ENCODE measurements at regions not wholly inside any gene's neighbourhood (a gene's known extent, or its start where the extent isn't known, plus 50 kb on each side); places are given as distances from the start of the nearest gene placed in this dataset.
"Not testable (repeated sequence)": the region's sequence is repeated elsewhere in the genome, so short reads cannot be mapped to it uniquely, and the experiment has no call there.

- no peak for DNase-seq
Observed at GRCh38 chr2:16390561-16390960, 275.1 kb downstream of the CYRIA start.

DNA sequence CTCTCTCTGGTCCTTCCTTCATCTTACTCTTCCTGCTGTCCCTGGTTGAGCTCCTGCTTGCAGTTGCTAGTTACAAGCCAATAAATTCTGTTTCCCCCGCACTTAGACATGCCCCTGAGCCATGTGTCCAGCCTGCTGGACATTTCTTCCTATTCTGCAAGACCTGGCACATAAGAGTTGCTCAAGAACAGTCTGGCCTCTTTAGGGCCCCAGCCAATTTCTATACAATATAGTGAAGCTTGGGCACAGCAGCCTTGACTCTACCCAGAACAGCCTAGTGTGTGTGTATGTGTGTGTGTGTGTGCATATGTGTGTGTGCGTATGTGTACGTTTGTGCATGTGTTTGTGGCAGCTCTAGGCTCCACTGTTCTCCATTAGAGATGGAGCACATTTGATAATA lies 276.0 kb downstream of the CYRIA start:
- no peak for DNase-seq

DNA sequence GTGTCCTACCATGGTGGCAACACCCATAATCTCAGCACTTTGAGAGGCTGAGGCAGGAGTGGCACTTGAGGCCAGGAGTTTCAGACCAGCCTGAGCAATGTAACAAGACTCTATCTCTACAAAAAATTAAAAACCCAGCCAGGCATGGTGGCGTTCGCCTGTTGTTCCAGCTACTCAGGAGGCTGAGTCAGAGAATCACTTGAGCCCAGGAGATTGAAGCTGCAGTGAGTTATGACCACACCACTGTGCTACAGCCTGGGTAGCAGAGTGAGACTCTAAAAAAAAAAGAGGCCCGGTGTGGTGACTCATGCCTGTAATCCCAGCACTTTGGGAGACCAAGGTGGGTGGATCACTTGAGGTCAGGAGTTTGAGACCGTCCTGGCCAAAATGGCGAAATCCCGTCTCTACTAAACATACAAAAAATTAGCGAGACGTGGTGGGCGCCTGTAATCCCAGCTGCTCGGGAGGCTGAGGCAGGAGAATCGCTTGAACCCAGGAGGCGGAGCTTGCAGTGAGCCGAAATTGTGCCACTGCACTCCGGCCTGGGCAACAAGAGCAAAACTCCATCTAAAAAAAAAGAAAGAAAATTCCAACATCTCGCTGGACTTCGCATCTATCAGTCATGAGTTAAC lies 277.3 kb downstream of the CYRIA start:
- DNase-seq, result not testable (repeated sequence)

GRCh38 chr2:16387461-16387984 lies 278.1 kb downstream of the CYRIA start:
- DNase-seq, result no peak

- DNase-seq, result no peak
Observed at GRCh38 chr2:16386431-16386830, 279.2 kb downstream of the CYRIA start.

DNA sequence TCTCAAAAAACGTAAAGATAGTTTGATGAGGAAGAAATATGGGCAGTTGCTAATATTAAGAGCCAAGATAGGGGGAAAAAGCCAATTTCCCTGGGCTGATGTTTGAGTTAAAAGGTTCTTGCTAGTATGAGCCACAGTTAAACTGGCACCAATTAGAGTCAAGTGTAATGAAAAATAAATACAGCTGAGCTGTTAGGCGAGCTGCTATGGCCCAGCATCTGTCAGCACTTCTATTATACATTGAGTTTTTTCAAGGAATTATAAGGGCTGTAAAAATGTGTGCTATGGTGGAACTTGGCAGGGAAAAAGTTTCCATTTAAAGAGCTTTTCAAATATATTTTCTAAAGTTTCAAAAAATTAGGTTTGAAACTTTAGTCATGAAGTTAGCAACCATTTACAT lies 279.6 kb downstream of the CYRIA start:
- no peak for DNase-seq

DNA sequence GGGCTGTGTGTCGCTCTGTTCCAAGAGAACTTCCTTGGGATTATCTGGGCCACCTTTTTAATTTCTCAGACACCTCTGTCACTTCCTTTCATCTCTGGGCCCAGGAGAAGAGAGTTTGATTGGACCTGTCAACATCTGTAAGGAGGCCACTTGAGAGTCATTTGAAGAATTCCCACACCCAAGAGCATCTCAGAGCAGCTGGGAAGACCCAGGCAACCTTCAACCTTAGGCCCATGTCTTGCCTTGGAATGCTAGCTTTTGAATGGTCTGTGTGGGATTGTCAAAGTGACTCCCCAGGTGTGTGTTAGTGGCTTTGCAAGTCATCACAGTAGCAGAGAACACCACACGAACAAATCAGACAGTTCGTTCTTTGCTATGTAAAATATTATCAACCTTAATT lies 280.3 kb downstream of the CYRIA start:
- DNase-seq, result no peak

DNA sequence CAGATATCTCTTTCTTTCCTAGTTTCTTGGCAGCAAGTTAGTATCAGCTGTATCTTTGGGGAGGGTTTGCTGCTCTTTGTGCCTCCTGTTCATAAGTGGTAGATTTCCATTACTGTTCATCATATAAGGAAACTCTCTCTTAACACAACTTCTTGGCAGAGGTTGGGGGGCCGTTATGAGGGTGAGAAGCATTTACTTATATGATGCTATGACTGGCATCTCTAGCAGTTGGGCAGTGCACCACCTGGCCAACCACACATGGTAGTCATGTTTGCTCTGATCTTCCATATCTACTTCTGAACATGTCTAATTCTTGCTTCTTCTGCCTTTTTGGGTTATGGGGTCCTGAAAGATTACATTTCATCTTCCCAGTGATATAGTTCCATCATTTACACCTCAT lies 282.2 kb downstream of the CYRIA start:
- no peak for DNase-seq

GRCh38 chr2:16382451-16382850 lies 283.2 kb downstream of the CYRIA start:
- DNase-seq, result no peak

DNA sequence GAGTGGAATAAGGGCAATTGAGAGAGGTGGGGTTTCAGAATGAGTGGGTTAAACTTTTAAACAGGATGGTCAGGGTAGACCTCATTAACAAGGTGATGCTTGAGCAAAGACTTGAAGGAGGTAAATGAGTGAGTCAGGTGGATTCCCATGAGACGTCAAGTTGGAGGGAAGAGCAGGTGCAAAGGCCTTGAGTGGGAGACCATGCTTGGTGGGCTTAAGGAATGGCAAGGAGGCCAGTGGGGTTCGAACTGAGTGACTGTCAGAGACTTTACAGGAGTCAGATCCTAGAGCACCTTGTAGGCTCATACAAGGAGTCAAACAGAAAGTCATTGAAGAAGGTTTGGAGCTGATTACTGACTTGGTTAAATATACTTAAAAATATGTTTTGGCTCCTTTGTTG lies 284.1 kb downstream of the CYRIA start:
- DNase-seq, result no peak

DNA sequence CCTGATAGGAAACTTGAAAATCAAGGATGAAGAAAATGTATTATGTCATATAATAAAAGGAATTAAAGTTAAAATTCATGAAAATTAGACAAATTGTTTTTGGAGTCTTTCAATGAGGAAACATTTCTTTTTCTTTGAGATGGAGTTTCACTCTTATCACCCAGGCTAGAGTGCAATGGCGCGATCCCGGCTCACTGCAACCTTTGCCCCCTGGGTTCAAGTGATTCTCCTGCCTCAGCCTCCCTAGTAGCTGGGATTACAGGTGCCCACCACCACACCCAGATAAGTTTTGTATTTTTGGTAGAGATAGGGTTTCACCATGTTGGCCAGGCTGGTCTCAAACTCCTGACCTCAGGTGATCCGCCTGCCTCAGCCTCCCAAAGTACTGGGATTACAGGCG lies 285.7 kb downstream of the CYRIA start:
- DNase-seq, result not testable (repeated sequence)

DNA sequence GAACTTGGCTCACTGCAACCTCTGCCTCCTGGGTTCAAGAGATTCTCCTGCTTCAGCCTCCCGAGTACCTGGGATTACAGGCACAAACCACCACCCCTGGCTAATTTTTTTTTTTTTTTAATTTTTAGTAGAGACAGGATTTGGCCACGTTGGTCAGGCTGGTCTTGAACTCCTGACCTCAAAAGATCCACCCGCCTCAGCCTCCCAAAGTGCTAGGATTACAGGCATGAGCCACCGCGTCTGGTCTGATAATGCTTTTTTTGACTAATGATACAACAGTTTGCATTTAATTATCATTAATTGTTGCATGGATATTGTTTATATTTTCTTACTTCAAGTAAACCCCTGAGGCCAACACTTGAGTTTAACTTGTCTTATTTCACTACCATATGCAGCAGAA lies 286.6 kb downstream of the CYRIA start:
- DNase-seq, result not testable (repeated sequence)

- DNase-seq, result no peak
Observed at GRCh38 chr2:16378031-16378430, 287.6 kb downstream of the CYRIA start.

GRCh38 chr2:16375981-16376380 lies 289.7 kb downstream of the CYRIA start:
- no peak for DNase-seq

DNA sequence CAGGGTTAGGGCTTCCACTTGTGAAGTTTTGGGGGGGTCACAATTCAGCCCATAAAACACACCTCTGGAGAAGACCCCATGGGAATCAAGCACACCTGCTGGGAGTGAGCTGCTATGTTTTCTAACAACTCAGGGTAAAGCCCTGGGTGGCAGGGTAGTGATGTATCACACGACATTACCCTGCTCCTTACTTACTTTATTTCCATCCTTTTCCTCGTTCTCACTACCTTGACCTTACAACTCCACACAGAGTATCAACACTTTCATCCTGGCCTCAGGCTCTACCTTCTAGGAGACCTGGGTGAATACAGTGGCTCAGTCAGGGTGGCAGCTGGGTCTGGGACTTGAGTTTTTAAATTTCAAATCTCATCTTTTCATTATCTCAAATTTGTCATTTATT lies 290.3 kb downstream of the CYRIA start:
- no peak for DNase-seq

GRCh38 chr2:16374671-16375070 lies 291.0 kb downstream of the CYRIA start:
- no peak for DNase-seq

DNA sequence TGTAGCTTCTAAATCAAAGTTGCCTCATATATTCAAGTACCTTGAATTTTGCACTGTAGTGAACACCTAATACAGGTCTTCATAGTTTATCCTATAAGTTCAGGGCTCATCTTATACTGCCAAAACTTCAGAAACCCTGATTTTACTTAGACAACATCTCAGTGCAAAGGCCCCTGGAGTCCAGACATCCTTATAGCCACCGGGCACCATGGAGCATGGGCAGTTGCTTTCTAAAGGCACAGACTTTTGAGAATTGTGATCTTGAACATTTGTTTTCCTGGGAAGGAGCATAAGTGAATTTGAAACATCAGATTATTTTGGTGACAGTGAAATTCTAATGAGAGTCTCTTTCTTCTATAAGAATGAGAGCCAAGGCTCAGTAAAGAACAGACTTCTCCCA lies 292.3 kb downstream of the CYRIA start:
- DNase-seq, result no peak

GRCh38 chr2:16371751-16372150 lies 293.9 kb downstream of the CYRIA start:
- no peak for DNase-seq

GRCh38 chr2:16368951-16369350 lies 296.7 kb downstream of the CYRIA start:
- DNase-seq, result no peak

- no peak for DNase-seq
Observed at GRCh38 chr2:16368328-16368727, 297.3 kb downstream of the CYRIA start.

DNA sequence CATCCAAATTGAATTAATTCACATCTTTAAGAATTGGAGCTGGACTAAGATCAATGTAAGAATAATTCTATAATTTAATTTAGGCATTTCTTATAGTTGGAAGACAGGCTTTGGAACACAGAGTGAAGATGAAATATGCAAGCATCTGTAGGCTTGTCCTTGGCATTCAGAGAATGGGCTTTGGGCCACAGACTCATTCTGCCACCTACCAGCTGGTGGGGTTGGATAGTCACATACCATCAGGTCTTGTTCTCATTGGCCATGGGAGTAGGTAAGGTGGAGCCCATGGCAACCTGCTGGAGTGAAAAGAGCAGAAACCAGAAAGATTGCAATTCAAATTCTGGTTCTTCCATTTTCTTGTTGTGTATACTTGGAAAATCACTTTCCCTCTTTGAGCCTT lies 300.3 kb downstream of the CYRIA start:
- DNase-seq, result no peak

- no peak for DNase-seq
Observed at GRCh38 chr2:16363581-16363980, 302.1 kb downstream of the CYRIA start.

DNA sequence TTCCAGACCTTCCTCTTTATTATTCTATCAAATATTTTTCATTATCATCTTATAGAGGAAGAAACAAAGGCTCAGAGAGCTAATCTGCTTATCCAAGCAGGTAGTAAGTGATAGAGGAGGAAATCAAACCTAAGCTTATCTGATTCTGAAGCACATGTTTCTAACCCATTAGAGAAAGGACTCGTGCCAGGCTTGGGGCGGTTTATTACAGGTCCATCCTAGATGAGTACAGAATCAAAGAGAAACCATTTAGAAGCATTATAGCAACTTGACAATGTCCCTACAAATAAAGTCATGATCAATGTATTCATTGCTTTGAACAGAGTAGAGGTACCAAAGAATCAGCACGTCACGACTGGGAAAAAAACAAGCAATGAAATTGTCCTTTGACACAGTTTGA lies 303.0 kb downstream of the CYRIA start:
- no peak for DNase-seq

DNA sequence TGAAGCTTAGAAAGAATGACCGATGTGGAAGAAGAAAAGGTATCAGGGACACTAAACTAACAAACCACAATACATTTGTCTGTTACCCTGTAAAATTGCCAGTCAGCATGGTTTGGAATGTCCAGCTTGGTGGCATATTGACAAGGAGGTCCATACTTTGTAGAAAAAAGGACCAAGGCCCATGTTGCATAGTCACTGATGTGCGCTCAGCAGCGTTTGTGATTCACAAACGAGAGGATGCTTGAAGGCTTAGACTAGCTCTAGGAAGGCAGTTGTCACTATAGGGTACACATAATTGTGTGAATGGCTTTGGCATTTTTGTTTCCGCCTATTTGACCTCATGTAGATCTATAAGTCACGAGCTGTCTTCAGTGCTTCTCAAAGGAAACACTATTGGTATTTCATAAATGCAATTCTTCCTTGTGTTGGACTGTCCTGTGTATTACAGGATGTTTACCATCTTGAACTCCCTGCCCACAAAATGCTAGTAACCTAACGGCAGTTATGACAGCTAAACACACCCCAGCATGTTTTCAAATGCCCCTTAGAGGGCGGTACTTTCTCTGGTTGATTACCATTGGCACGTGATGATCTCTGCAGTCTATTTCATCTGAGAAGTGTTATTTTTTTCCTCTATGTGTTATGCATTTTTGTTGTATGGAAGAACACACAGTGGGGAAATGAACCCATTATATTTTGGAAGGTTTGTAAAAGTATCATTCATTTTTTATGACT lies 304.2 kb downstream of the CYRIA start:
- no peak for DNase-seq

DNA sequence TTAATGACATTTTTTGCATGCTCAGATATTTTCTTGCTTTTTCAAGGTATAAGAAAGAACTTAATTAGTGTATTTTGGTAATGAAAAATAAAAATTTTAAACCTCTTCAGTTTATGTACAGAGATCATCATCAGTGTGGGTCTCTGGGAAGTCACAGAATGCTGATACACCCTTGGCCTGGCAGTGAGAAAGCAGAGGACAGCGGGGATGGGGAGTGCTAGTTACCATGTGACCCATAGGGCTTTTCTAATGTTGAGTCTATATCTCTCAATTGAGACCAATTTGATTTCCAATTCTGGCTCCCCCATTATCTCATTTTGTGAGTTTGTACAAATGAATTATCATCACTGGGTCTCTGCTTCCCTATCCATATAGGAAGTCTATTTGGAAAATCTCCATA lies 305.7 kb downstream of the CYRIA start:
- no peak for DNase-seq
